ENCODE measurements at regions not wholly inside any gene's neighbourhood (a gene's known extent, or its start where the extent isn't known, plus 50 kb on each side); places are given as distances from the start of the nearest gene placed in this dataset.

DNA sequence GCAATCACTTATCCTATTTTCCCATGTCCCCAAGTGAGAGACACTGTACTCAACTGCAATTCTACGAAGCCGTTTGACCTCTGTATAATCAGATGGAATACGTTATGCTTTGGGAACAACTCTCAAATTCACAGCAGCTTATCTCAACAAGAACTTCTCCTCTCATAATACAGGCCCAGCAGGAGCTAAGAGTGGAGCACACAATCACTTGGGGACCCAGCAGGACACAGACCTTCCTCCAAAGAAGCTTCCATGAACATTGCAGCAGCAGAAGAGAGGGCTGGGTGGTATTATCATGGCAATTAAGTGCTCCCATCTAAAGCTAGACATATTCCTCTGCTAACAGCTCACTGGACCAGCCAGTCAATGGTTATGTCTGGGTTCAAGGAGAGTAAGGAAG is 428.3 kb upstream of the MIR17HG start:
- DNase-seq (ENCODE audit: low spot score) (no peak), ATAC-seq (no peak)
- H3K4me1 Mint-ChIP-seq, result peaks cover 4% of the 10 kb centered on the region; the same call in 2 of the 3 replicates
- H3K36me3 Mint-ChIP-seq (ENCODE audit: low read depth), result no peaks in the 10 kb centered on the region
- no peaks in the 10 kb centered on the region for H3F3A ChIP-seq (replicated peaks; ENCODE audit: low read depth)
- H3K4me3 ChIP-seq, result no peak overlapping the region
- TF ChIP-seq CREB1 (CRISPR knock-in tag; IDR thresholded peaks at IDR 0.05; ENCODE audit: low read depth) (no peak), EZH2phosphoT487 (IDR thresholded peaks at IDR 0.05; ENCODE audit: unreplicated experiment) (no peak), NANOG (IDR thresholded peaks at IDR 0.05; ENCODE audit: borderline replicate concordance) (no peak), STAT1 (IDR thresholded peaks at IDR 0.05; ENCODE audit: unreplicated experiment) (no peak), ZNF331 (CRISPR knock-in tag; IDR thresholded peaks at IDR 0.05; ENCODE audit: low read depth) (no peak), POLR2AphosphoS5 (IDR thresholded peaks at IDR 0.05; ENCODE audit: low read depth) (no peak), CTCF (conservative IDR thresholded peaks at IDR 0.05; ENCODE audit: low read depth in 2 of 2) (no peak), JUNB (IDR thresholded peaks at IDR 0.05; ENCODE audit: unreplicated experiment) (no peak), EZH2 (IDR thresholded peaks at IDR 0.05; ENCODE audit: low read depth, unreplicated experiment) (no peak), ETS1 (IDR thresholded peaks at IDR 0.05) (no peak), REST (IDR thresholded peaks at IDR 0.05; ENCODE audit: unreplicated experiment) (no peak), ZNF114 (CRISPR knock-in tag; IDR thresholded peaks at IDR 0.05) (no peak)
- TF ChIP-seq, protein P1, sequence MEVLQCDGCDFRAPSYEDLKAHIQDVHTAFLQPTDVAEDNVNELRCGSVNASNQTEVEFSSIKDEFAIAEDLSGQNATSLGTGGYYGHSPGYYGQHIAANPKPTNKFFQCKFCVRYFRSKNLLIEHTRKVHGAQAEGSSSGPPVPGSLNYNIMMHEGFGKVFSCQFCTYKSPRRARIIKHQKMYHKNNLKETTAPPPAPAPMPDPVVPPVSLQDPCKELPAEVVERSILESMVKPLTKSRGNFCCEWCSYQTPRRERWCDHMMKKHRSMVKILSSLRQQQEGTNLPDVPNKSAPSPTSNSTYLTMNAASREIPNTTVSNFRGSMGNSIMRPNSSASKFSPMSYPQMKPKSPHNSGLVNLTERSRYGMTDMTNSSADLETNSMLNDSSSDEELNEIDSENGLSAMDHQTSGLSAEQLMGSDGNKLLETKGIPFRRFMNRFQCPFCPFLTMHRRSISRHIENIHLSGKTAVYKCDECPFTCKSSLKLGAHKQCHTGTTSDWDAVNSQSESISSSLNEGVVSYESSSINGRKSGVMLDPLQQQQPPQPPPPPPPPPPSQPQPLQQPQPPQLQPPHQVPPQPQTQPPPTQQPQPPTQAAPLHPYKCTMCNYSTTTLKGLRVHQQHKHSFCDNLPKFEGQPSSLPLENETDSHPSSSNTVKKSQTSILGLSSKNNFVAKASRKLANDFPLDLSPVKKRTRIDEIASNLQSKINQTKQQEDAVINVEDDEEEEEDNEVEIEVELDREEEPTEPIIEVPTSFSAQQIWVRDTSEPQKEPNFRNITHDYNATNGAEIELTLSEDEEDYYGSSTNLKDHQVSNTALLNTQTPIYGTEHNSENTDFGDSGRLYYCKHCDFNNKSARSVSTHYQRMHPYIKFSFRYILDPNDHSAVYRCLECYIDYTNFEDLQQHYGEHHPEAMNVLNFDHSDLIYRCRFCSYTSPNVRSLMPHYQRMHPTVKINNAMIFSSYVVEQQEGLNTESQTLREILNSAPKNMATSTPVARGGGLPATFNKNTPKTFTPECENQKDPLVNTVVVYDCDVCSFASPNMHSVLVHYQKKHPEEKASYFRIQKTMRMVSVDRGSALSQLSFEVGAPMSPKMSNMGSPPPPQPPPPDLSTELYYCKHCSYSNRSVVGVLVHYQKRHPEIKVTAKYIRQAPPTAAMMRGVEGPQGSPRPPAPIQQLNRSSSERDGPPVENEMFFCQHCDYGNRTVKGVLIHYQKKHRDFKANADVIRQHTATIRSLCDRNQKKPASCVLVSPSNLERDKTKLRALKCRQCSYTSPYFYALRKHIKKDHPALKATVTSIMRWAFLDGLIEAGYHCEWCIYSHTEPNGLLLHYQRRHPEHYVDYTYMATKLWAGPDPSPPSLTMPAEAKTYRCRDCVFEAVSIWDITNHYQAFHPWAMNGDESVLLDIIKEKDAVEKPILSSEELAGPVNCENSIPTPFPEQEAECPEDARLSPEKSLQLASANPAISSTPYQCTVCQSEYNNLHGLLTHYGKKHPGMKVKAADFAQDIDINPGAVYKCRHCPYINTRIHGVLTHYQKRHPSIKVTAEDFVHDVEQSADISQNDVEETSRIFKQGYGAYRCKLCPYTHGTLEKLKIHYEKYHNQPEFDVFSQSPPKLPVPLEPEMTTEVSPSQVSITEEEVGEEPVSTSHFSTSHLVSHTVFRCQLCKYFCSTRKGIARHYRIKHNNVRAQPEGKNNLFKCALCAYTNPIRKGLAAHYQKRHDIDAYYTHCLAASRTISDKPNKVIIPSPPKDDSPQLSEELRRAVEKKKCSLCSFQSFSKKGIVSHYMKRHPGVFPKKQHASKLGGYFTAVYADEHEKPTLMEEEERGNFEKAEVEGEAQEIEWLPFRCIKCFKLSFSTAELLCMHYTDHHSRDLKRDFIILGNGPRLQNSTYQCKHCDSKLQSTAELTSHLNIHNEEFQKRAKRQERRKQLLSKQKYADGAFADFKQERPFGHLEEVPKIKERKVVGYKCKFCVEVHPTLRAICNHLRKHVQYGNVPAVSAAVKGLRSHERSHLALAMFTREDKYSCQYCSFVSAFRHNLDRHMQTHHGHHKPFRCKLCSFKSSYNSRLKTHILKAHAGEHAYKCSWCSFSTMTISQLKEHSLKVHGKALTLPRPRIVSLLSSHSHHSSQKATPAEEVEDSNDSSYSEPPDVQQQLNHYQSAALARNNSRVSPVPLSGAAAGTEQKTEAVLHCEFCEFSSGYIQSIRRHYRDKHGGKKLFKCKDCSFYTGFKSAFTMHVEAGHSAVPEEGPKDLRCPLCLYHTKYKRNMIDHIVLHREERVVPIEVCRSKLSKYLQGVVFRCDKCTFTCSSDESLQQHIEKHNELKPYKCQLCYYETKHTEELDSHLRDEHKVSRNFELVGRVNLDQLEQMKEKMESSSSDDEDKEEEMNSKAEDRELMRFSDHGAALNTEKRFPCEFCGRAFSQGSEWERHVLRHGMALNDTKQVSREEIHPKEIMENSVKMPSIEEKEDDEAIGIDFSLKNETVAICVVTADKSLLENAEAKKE (CRISPR knock-in tag; IDR thresholded peaks at IDR 0.05), result no peak
- no peaks in the 10 kb centered on the region for H3K9me3 Mint-ChIP-seq
- H4K20me1 ChIP-seq (replicated peaks; ENCODE audit: insufficient read depth), result no peaks in the 10 kb centered on the region
- H2AFZ ChIP-seq, result peak overlapping the region; percentile 56; the same call in 1 of the 2 replicates
- H3K27me3 ChIP-seq (ENCODE audit: insufficient read depth), result no peaks in the 10 kb centered on the region
- H3K36me3 ChIP-seq (ENCODE audit: insufficient read depth), result no peaks in the 10 kb centered on the region
- H3K4me1 ChIP-seq (ENCODE audit: insufficient read depth), result no peaks in the 10 kb centered on the region; the same call in 1 of the 2 replicates
- H3K4me3 Mint-ChIP-seq, result no peak overlapping the region
- no peak overlapping the region; the same call in 1 of the 2 replicates for H3K27ac Mint-ChIP-seq
- no peak overlapping the region for H3K27ac ChIP-seq (ENCODE audit: low read depth)
- H3K4me2 ChIP-seq, result no peak overlapping the region
- peaks cover 4% of the 10 kb centered on the region; the same call in 1 of the 2 replicates for H3K9me2 ChIP-seq (ENCODE audit: insufficient read depth)
- no peaks in the 10 kb centered on the region for H3K79me2 ChIP-seq (replicated peaks; ENCODE audit: insufficient read depth)
- H3K27me3 Mint-ChIP-seq (ENCODE audit: insufficient read depth, low read depth, poor library complexity), result no peaks in the 10 kb centered on the region

Data from GM23338 (cell line).